Fibroblast of lung (primary cell): ENCODE measurements at regions not wholly inside any gene's neighbourhood (a gene's known extent, or its start where the extent isn't known, plus 50 kb on each side); places are given as distances from the start of the nearest gene placed in this dataset.
"Not testable (repeated sequence)": the region's sequence is repeated elsewhere in the genome, so short reads cannot be mapped to it uniquely, and the experiment has no call there.

Source experiments
- DNase-seq, 2 donors: peaks; one replicate each; pipeline versions ENCODE4 v3.0.0 to v3.0.0-alpha.2; 2010; ENCODE audit warnings: low read depth in 2 of 2
- H2AFZ ChIP-seq: 2 replicates; pipeline ENCODE4 v1.5.1; 2012; ENCODE audit warnings: low read length, control low read depth, inconsistent platforms
- H3K27ac ChIP-seq: 2 replicates; pipeline ENCODE4 v1.5.1; 2011; ENCODE audit warnings: low read length, control low read depth; ENCODE audit not compliant: insufficient read depth
- H3K27me3 ChIP-seq: 2 replicates; pipeline ENCODE4 v1.5.1; 2011; ENCODE audit warnings: mild to moderate bottlenecking, low read length; ENCODE audit not compliant: control insufficient read depth, insufficient read depth
- H3K36me3 ChIP-seq: 2 replicates; pipeline ENCODE4 v1.5.1; 2011; ENCODE audit warnings: low read length; ENCODE audit not compliant: control insufficient read depth, insufficient read depth
- H3K4me1 ChIP-seq: 2 replicates; pipeline ENCODE4 v1.5.1; 2011; ENCODE audit warnings: low read length; ENCODE audit not compliant: control insufficient read depth, insufficient read depth; ENCODE audit errors: extremely low read depth
- H3K4me2 ChIP-seq: 2 replicates; pipeline ENCODE4 v1.5.1; 2011; ENCODE audit warnings: low read length, control low read depth; ENCODE audit not compliant: insufficient read depth; ENCODE audit errors: extremely low read depth
- H3K4me3 ChIP-seq, 4 experiments: fragments of 200-600 bp in 1 of 4; sonication (generic) in 1 of 4; replicated peaks in 1 of 4; 2 replicates each; pipeline ENCODE4 v1.5.1; 2011 to 2016; ENCODE audit warnings: low read length in 4 of 4, low read depth in 3 of 4, mild to moderate bottlenecking in 3 of 4, control low read depth in 2 of 4, inconsistent platforms in 1 of 4, mixed read lengths in 1 of 4; ENCODE audit not compliant: insufficient read depth in 1 of 4; ENCODE audit errors: control extremely low read depth in 1 of 4
- H3K79me2 ChIP-seq: 2 replicates; pipeline ENCODE4 v1.5.1; 2012; ENCODE audit warnings: mild to moderate bottlenecking, low read length, inconsistent platforms; ENCODE audit not compliant: control insufficient read depth, insufficient read depth
- H3K9ac ChIP-seq: 2 replicates; pipeline ENCODE4 v1.5.1; 2011; ENCODE audit warnings: mild to moderate bottlenecking, low read length, control low read depth; ENCODE audit not compliant: insufficient read depth
- H3K9me3 ChIP-seq: 2 replicates; pipeline ENCODE4 v1.5.1; 2012; ENCODE audit warnings: low read depth, low read length; ENCODE audit not compliant: control insufficient read depth, insufficient read depth
- H4K20me1 ChIP-seq: 2 replicates; pipeline ENCODE4 v1.5.1; 2011; ENCODE audit warnings: low read length; ENCODE audit not compliant: control insufficient read depth, insufficient read depth; ENCODE audit errors: extremely low read depth
- CTCF ChIP-seq, 2 donors: IDR thresholded peaks in 1 of 2; conservative IDR thresholded peaks in 1 of 2; 1 replicate in 1 of 2; 2 replicates in 1 of 2; pipeline ENCODE4 v1.5.1; 2011 to 2012; ENCODE audit warnings: low read length in 2 of 2, control low read depth in 1 of 2, inconsistent platforms in 1 of 2, low read depth in 1 of 2, mild to moderate bottlenecking in 1 of 2
- EZH2 ChIP-seq: IDR thresholded peaks from 2 replicates; pipeline ENCODE4 v1.5.1; 2012; ENCODE audit warnings: low read length, control low read depth, mild to moderate bottlenecking; ENCODE audit errors: missing control alignments

GRCh38 chr4:97412331-97412730 is 730.9 kb downstream of the STPG2 start:
- H3K36me3 ChIP-seq: no peaks in the 10 kb centered on the region
- H3K27me3 ChIP-seq: no peaks in the 10 kb centered on the region
- H4K20me1 ChIP-seq: no peaks in the 10 kb centered on the region
- no peak overlapping the region for H3K9ac ChIP-seq
- no peaks in the 10 kb centered on the region for H3K79me2 ChIP-seq
- TF ChIP-seq CTCF (conservative IDR thresholded peaks at IDR 0.05 in 1 of 2, IDR thresholded peaks at IDR 0.05 in 1 of 2; ENCODE audit: low read depth in 1 of 2, low read length in 2 of 2) (no peak), EZH2 (no peak)
- H2AFZ ChIP-seq: no peak overlapping the region
- no peaks in the 10 kb centered on the region for H3K9me3 ChIP-seq
- H3K27ac ChIP-seq: no peak overlapping the region
- no peak overlapping the region for H3K4me2 ChIP-seq
- no peak overlapping the region for H3K4me3 ChIP-seq
- H3K4me1 ChIP-seq: no peaks in the 10 kb centered on the region
- DNase-seq: no peak

- no peak overlapping the region for H3K27ac ChIP-seq
- H4K20me1 ChIP-seq: no peaks in the 10 kb centered on the region
- H3K79me2 ChIP-seq: no peaks in the 10 kb centered on the region
- TF ChIP-seq CTCF (conservative IDR thresholded peaks at IDR 0.05 in 1 of 2, IDR thresholded peaks at IDR 0.05 in 1 of 2; ENCODE audit: low read depth in 1 of 2, low read length in 2 of 2): no peak
- no peak for TF ChIP-seq EZH2
- no peak overlapping the region for H3K9ac ChIP-seq
- H3K4me3 ChIP-seq: no peak overlapping the region
- H3K36me3 ChIP-seq: no peaks in the 10 kb centered on the region
- DNase-seq: no peak
- no peaks in the 10 kb centered on the region for H3K4me1 ChIP-seq
- no peak overlapping the region for H3K4me2 ChIP-seq
- H2AFZ ChIP-seq: no peak overlapping the region
- H3K27me3 ChIP-seq: no peaks in the 10 kb centered on the region
- H3K9me3 ChIP-seq: no peaks in the 10 kb centered on the region
Observed at GRCh38 chr4:97414161-97414560, 729.1 kb downstream of the STPG2 start.

GRCh38 chr4:97432551-97432950 is 710.7 kb downstream of the STPG2 start:
- Histone ChIP-seq H3K27me3 (no peaks in the 10 kb centered on the region), H3K9me3 (no peaks in the 10 kb centered on the region), H3K36me3 (no peaks in the 10 kb centered on the region), H4K20me1 (no peaks in the 10 kb centered on the region), H3K79me2 (no peaks in the 10 kb centered on the region), H3K4me3 (no peak overlapping the region), H3K4me1 (no peaks in the 10 kb centered on the region), H3K4me2 (no peak overlapping the region), H3K27ac (no peak overlapping the region), H2AFZ (no peak overlapping the region), H3K9ac (no peak overlapping the region)
- no peak for TF ChIP-seq EZH2
- TF ChIP-seq CTCF (conservative IDR thresholded peaks at IDR 0.05 in 1 of 2, IDR thresholded peaks at IDR 0.05 in 1 of 2; ENCODE audit: low read depth in 1 of 2, low read length in 2 of 2): no peak
- no peak for DNase-seq

- H3K79me2 ChIP-seq, H3K36me3 ChIP-seq, H3K9me3 ChIP-seq, H2AFZ ChIP-seq, H4K20me1 ChIP-seq, H3K4me3 ChIP-seq, DNase-seq, H3K27ac ChIP-seq, H3K27me3 ChIP-seq, H3K4me1 ChIP-seq, H3K4me2 ChIP-seq, H3K9ac ChIP-seq: not testable (repeated sequence)
Observed at GRCh38 chr4:97437998-97438705, 705.1 kb downstream of the STPG2 start.
